GM18909 (cell line): ENCODE measurements at regions not wholly inside any gene's neighbourhood (a gene's known extent, or its start where the extent isn't known, plus 50 kb on each side); places are given as distances from the start of the nearest gene placed in this dataset.
"Not testable (repeated sequence)": the region's sequence is repeated elsewhere in the genome, so short reads cannot be mapped to it uniquely, and the experiment has no call there.

Experiments used
- ATAC-seq: cut with Tn5 transposase; IDR thresholded peaks from one replicate; pipeline ENCODE4 v1.9.1; 2021; ENCODE audit warnings: mild to moderate bottlenecking; ENCODE audit not compliant: unreplicated experiment, poor library complexity

DNA sequence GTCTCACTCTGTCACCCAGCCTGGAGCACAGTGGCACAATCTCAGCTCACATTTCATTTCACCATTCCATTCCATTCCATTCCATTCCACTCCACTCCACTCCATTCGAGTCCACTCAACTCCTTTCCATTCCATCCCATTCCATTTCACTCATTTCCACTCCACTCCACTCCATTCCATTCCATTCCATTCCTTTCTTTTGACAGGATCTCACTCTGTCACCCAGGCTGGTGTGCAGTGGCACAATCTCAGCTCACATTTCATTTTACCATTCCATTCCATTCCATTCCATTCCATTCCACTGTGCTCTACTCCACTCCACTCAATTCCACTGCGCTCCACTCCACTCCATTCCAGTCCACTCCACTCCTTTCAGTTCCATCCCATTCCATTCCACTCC is 639.6 kb downstream of the TP53TG3F start:
- not testable (repeated sequence) for ATAC-seq
